ENCODE measurements at regions not wholly inside any gene's neighbourhood (a gene's known extent, or its start where the extent isn't known, plus 50 kb on each side); places are given as distances from the start of the nearest gene placed in this dataset.

- Histone ChIP-seq H4K20me1 (ENCODE audit: insufficient read depth) (no peaks in the 10 kb centered on the region), H3K4me3 (ENCODE audit: low read length) (no peak overlapping the region), H3K9me2 (ENCODE audit: insufficient read depth, low read length) (no peaks in the 10 kb centered on the region), H3K9ac (ENCODE audit: low read length) (no peak overlapping the region), H3F3A (ENCODE audit: insufficient read depth, low read length, poor library complexity, severe bottlenecking) (no peaks in the 10 kb centered on the region), H3K36me3 (ENCODE audit: insufficient read depth, low read length) (no peaks in the 10 kb centered on the region), H3K27ac (ENCODE audit: low read length) (no peak overlapping the region), H3K27me3 (ENCODE audit: insufficient read depth, low read depth, low read length) (no peaks in the 10 kb centered on the region), H3K4me2 (ENCODE audit: low read length) (no peak overlapping the region), H3K79me2 (replicated peaks; ENCODE audit: insufficient read depth, low read length) (no peaks in the 10 kb centered on the region), H2AFZ (ENCODE audit: low read depth, low read length) (no peak overlapping the region), H3K9me3 (ENCODE audit: low read length) (no peaks in the 10 kb centered on the region)
- TF ChIP-seq EZH2 (IDR thresholded peaks at IDR 0.05; ENCODE audit: borderline replicate concordance, insufficient read depth, low read length, poor library complexity, severe bottlenecking) (no peak), MXI1 (conservative IDR thresholded peaks at IDR 0.05; ENCODE audit: poor library complexity, severe bottlenecking) (no peak), TAF1 (IDR thresholded peaks at IDR 0.05; ENCODE audit: low read depth) (no peak), RAD21 (conservative IDR thresholded peaks at IDR 0.05) (no peak), EP300 (conservative IDR thresholded peaks at IDR 0.05; ENCODE audit: poor library complexity, severe bottlenecking) (no peak), CTCF (IDR thresholded peaks at IDR 0.05; ENCODE audit: poor library complexity, severe bottlenecking) (no peak), REST (IDR thresholded peaks at IDR 0.05; ENCODE audit: borderline replicate concordance) (no peak), SMC3 (conservative IDR thresholded peaks at IDR 0.05; ENCODE audit: poor library complexity) (no peak), POLR2AphosphoS5 (IDR thresholded peaks at IDR 0.05) (no peak)
These were observed 91.9 kb upstream of the MKI67 start for GRCh38 chr10:128218161-128218560.

- no peaks in the 10 kb centered on the region for H3K9me2 ChIP-seq (ENCODE audit: insufficient read depth, low read length)
- no peak overlapping the region for H3K9ac ChIP-seq (ENCODE audit: low read length)
- no peaks in the 10 kb centered on the region for H3K27me3 ChIP-seq (ENCODE audit: insufficient read depth, low read depth, low read length)
- no peaks in the 10 kb centered on the region for H4K20me1 ChIP-seq (ENCODE audit: insufficient read depth)
- TF ChIP-seq EZH2 (IDR thresholded peaks at IDR 0.05; ENCODE audit: borderline replicate concordance, insufficient read depth, low read length, poor library complexity, severe bottlenecking): no peak
- no peak for TF ChIP-seq MXI1 (conservative IDR thresholded peaks at IDR 0.05; ENCODE audit: poor library complexity, severe bottlenecking)
- TF ChIP-seq POLR2AphosphoS5 (IDR thresholded peaks at IDR 0.05): no peak
- no peak for TF ChIP-seq REST (IDR thresholded peaks at IDR 0.05; ENCODE audit: borderline replicate concordance)
- TF ChIP-seq SMC3 (conservative IDR thresholded peaks at IDR 0.05; ENCODE audit: poor library complexity): no peak
- no peak for TF ChIP-seq CTCF (IDR thresholded peaks at IDR 0.05; ENCODE audit: poor library complexity, severe bottlenecking)
- TF ChIP-seq EP300 (conservative IDR thresholded peaks at IDR 0.05; ENCODE audit: poor library complexity, severe bottlenecking): no peak
- no peak for TF ChIP-seq RAD21 (conservative IDR thresholded peaks at IDR 0.05)
- no peak for TF ChIP-seq TAF1 (IDR thresholded peaks at IDR 0.05; ENCODE audit: low read depth)
- no peaks in the 10 kb centered on the region for H3K36me3 ChIP-seq (ENCODE audit: insufficient read depth, low read length)
- H3F3A ChIP-seq (ENCODE audit: insufficient read depth, low read length, poor library complexity, severe bottlenecking): no peaks in the 10 kb centered on the region
- no peak overlapping the region for H2AFZ ChIP-seq (ENCODE audit: low read depth, low read length)
- H3K79me2 ChIP-seq (replicated peaks; ENCODE audit: insufficient read depth, low read length): no peaks in the 10 kb centered on the region
- no peak overlapping the region for H3K4me2 ChIP-seq (ENCODE audit: low read length)
- no peaks in the 10 kb centered on the region for H3K9me3 ChIP-seq (ENCODE audit: low read length)
- H3K27ac ChIP-seq (ENCODE audit: low read length): no peak overlapping the region
- H3K4me3 ChIP-seq (ENCODE audit: low read length): no peak overlapping the region
These were observed 93.1 kb upstream of the MKI67 start for GRCh38 chr10:128219295-128219694.
